Ovary (tissue), 3 donors: ENCODE measurements at regions not wholly inside any gene's neighbourhood (a gene's known extent, or its start where the extent isn't known, plus 50 kb on each side); places are given as distances from the start of the nearest gene placed in this dataset.

Experiments
- EP300 ChIP-seq: sonication (generic); formaldehyde crosslinking; IDR thresholded peaks from one replicate; pipeline ENCODE4 v1.6.1; 2017; ENCODE audit warnings: antibody characterized with exemption
- POLR2A ChIP-seq: fragments of 450-650 bp; IDR thresholded peaks from one replicate; pipeline ENCODE4 v1.6.1; 2017; ENCODE audit warnings: antibody characterized with exemption, mild to moderate bottlenecking, moderate library complexity
- TF ChIP-seq, protein P1 (sequence below), 3 donors: fragments of 450-650 bp in 2 of 3; fragments of 200-600 bp in 1 of 3; IDR thresholded peaks; one replicate each; pipeline versions ENCODE4 v1.5.1 to v1.8.0; 2016 to 2022; ENCODE audit warnings: antibody characterized with exemption in 3 of 3, mild to moderate bottlenecking in 1 of 3
- donor health status: DM: no; HTN: no; CAD: no.

DNA sequence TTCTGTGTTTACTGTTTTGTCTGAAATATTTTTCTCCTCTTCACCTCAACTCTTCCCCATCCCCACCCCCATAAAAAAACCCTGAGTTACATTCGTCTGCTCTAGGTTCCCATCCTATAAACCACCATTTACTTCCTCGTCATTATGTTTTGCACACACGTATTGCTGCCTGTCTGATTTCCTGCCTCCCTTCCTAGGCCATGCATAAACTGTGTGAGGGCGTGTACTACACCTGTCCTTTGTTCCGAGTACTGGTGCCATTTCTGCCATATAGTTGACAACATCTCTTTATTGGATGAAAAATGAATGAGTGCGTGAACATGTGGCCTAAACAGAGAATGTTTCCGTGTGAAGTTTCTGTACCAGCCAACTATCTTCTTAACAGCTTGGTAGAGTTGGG, 258.5 kb upstream of the FAT1 start:
- TF ChIP-seq, protein P1, sequence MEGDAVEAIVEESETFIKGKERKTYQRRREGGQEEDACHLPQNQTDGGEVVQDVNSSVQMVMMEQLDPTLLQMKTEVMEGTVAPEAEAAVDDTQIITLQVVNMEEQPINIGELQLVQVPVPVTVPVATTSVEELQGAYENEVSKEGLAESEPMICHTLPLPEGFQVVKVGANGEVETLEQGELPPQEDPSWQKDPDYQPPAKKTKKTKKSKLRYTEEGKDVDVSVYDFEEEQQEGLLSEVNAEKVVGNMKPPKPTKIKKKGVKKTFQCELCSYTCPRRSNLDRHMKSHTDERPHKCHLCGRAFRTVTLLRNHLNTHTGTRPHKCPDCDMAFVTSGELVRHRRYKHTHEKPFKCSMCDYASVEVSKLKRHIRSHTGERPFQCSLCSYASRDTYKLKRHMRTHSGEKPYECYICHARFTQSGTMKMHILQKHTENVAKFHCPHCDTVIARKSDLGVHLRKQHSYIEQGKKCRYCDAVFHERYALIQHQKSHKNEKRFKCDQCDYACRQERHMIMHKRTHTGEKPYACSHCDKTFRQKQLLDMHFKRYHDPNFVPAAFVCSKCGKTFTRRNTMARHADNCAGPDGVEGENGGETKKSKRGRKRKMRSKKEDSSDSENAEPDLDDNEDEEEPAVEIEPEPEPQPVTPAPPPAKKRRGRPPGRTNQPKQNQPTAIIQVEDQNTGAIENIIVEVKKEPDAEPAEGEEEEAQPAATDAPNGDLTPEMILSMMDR (IDR thresholded peaks at IDR 0.05), result no peak
- no peak for TF ChIP-seq EP300
- no peak for TF ChIP-seq POLR2A
